ENCODE measurements at regions not wholly inside any gene's neighbourhood (a gene's known extent, or its start where the extent isn't known, plus 50 kb on each side); places are given as distances from the start of the nearest gene placed in this dataset.

- FAIRE-seq (no peak), DNase-seq (ENCODE audit: low read depth in 1 of 2, low spot score in 2 of 2) (no peak)
- H3K4me2 ChIP-seq (ENCODE audit: insufficient read depth in 1 of 2, low read depth in 2 of 2, low read length in 2 of 2) = no peak overlapping the region
- CTCF ChIA-PET (ENCODE audit: partially characterized antibody) = no interaction called here
- H3K4me1 ChIP-seq (replicated peaks in 1 of 4; ENCODE audit: control insufficient read depth in 3 of 4, insufficient read depth in 4 of 4, low read length in 3 of 4) = peaks cover 0 to 13% (median 2%) of the 10 kb centered on the region in 4 experiments; a peak in 2 of 7 replicates
- no peak overlapping the region for H2BK20ac ChIP-seq (ENCODE audit: low read length)
- no peak overlapping the region for H4K91ac ChIP-seq (replicated peaks; ENCODE audit: insufficient read length, low read length)
- H3K79me2 ChIP-seq (ENCODE audit: control insufficient read depth in 1 of 2, insufficient read depth in 2 of 2, low read length in 2 of 2) = no peaks in the 10 kb centered on the region
- no peak overlapping the region for H2BK12ac ChIP-seq (ENCODE audit: low read depth, low read length)
- H3K36me3 ChIP-seq (ENCODE audit: control insufficient read depth in 2 of 4, insufficient read depth in 4 of 4, low read length in 3 of 4) = no peaks in the 10 kb centered on the region
- H3K18ac ChIP-seq (ENCODE audit: extremely low read depth, low read length) = no peak overlapping the region
- H3K14ac ChIP-seq (ENCODE audit: insufficient read length) = no peak overlapping the region
- H3K9ac ChIP-seq (replicated peaks in 1 of 4; ENCODE audit: extremely low read depth in 1 of 4, low read depth in 3 of 4, low read length in 3 of 4) = no peak overlapping the region
- no peak overlapping the region for H3K56ac ChIP-seq (replicated peaks; ENCODE audit: insufficient read length, low read depth, low read length)
- H4K8ac ChIP-seq (ENCODE audit: extremely low read depth, insufficient read depth, low read length) = no peak overlapping the region
- H2BK120ac ChIP-seq (replicated peaks; ENCODE audit: low read depth, low read length) = no peak overlapping the region
- no peak overlapping the region for H3K27ac ChIP-seq (ENCODE audit: low read depth, low read length)
- no peaks in the 10 kb centered on the region for H3K23me2 ChIP-seq (ENCODE audit: low read depth, low read length)
- no peaks in the 10 kb centered on the region for H3K9me3 ChIP-seq (ENCODE audit: insufficient read depth in 2 of 2, low read depth in 1 of 2, low read length in 1 of 2)
- 87% methylated on average over 23 of the region's 23 CpGs; no CpG with 5 or more reads in 1 of the 2 experiments for WGBS, 2 experiments (ENCODE audit: extremely low coverage in 1 of 2, insufficient coverage in 1 of 2, insufficient read length in 1 of 2, insufficient replicate concordance in 2 of 2, low coverage in 1 of 2, low lambda C conversion rate in 2 of 2, missing lambda C conversion rate in 1 of 2)
- H2BK5ac ChIP-seq (ENCODE audit: low read depth, low read length) = no peak overlapping the region
- H4K20me1 ChIP-seq (replicated peaks in 1 of 2; ENCODE audit: control insufficient read depth in 1 of 2, insufficient read depth in 2 of 2, low read length in 2 of 2) = no peaks in the 10 kb centered on the region
- H4K5ac ChIP-seq (ENCODE audit: insufficient read length, low read depth, low read length) = no peak overlapping the region
- H2BK15ac ChIP-seq (ENCODE audit: low read length) = no peak overlapping the region
- no peak overlapping the region for H3K4ac ChIP-seq (replicated peaks; ENCODE audit: insufficient read length, low read depth, low read length)
- POLR2A ChIA-PET (ENCODE audit: partially characterized antibody) = no interaction called here
- H2AFZ ChIP-seq (ENCODE audit: low read length) = peak overlapping the region; percentile 46; the same call in 1 of the 2 replicates
- H3K79me1 ChIP-seq (ENCODE audit: low read depth, low read length) = no peaks in the 10 kb centered on the region
- no peak overlapping the region for H3K4me3 ChIP-seq (ENCODE audit: extremely low read depth in 1 of 4, insufficient read depth in 2 of 4, low read depth in 3 of 4, low read length in 4 of 4)
- no peak overlapping the region for H3K23ac ChIP-seq (ENCODE audit: insufficient read length)
- H2AK5ac ChIP-seq (ENCODE audit: low read depth, low read length) = no peak overlapping the region
- no peaks in the 10 kb centered on the region for H3K27me3 ChIP-seq (replicated peaks in 1 of 4; ENCODE audit: control insufficient read depth in 3 of 4, extremely low read depth in 1 of 4, insufficient read depth in 3 of 4, low read length in 3 of 4)
- TF ChIP-seq JUN (IDR thresholded peaks at IDR 0.05; ENCODE audit: low read depth, low read length) = no peak
- TF ChIP-seq BACH1 (IDR thresholded peaks at IDR 0.05; ENCODE audit: low read length) = no peak
- TF ChIP-seq EGR1 (IDR thresholded peaks at IDR 0.05; ENCODE audit: borderline replicate concordance, low read depth, low read length) = no peak
- TF ChIP-seq MAFK (IDR thresholded peaks at IDR 0.05; ENCODE audit: low read depth, low read length) = no peak
- TF ChIP-seq SAP30 (IDR thresholded peaks at IDR 0.05; ENCODE audit: insufficient read depth, insufficient replicate concordance, low read length) = no peak
- TF ChIP-seq, protein P1, sequence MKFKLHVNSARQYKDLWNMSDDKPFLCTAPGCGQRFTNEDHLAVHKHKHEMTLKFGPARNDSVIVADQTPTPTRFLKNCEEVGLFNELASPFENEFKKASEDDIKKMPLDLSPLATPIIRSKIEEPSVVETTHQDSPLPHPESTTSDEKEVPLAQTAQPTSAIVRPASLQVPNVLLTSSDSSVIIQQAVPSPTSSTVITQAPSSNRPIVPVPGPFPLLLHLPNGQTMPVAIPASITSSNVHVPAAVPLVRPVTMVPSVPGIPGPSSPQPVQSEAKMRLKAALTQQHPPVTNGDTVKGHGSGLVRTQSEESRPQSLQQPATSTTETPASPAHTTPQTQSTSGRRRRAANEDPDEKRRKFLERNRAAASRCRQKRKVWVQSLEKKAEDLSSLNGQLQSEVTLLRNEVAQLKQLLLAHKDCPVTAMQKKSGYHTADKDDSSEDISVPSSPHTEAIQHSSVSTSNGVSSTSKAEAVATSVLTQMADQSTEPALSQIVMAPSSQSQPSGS (IDR thresholded peaks at IDR 0.05; ENCODE audit: low read length) = no peak
- TF ChIP-seq JUND (IDR thresholded peaks at IDR 0.05; ENCODE audit: low read length) = no peak
- TF ChIP-seq BCL11A (IDR thresholded peaks at IDR 0.05; ENCODE audit: low read depth in 2 of 2, low read length in 2 of 2) = no peak
- TF ChIP-seq RFX5 (IDR thresholded peaks at IDR 0.05; ENCODE audit: borderline replicate concordance, low read depth, low read length) = no peak
- TF ChIP-seq SIX5 (IDR thresholded peaks at IDR 0.05; ENCODE audit: low read depth, low read length) = no peak
- TF ChIP-seq TEAD4 (IDR thresholded peaks at IDR 0.05; ENCODE audit: low read depth, low read length) = no peak
- no peak for TF ChIP-seq NRF1 (IDR thresholded peaks at IDR 0.05; ENCODE audit: low read depth, low read length)
Observed at GRCh38 chr2:236688563-236689392, 119.2 kb downstream of the ACKR3 start.

Measured in H1 (cell line).